IMR-90 (cell line): ENCODE measurements at regions not wholly inside any gene's neighbourhood (a gene's known extent, or its start where the extent isn't known, plus 50 kb on each side); places are given as distances from the start of the nearest gene placed in this dataset.

ENCODE experiments used
- BHLHE40 ChIP-seq: fragments of 150-350 bp; IDR thresholded peaks from 2 replicates; pipeline ENCODE4 v1.6.1; 2016; ENCODE audit warnings: mild to moderate bottlenecking, low read depth, low read length
- CHD1 ChIP-seq: IDR thresholded peaks from 2 replicates; pipeline ENCODE4 v1.6.1; 2012; ENCODE audit warnings: low read depth, low read length, improper control_type of control experiment
- CTCF ChIP-seq: conservative IDR thresholded peaks from 2 replicates; pipeline ENCODE4 v1.5.1; 2012; ENCODE audit warnings: mild to moderate bottlenecking, low read depth, low read length, improper control_type of control experiment
- MAFK ChIP-seq: IDR thresholded peaks from 2 replicates; pipeline ENCODE4 v1.6.1; 2012; ENCODE audit warnings: low read depth, low read length, improper control_type of control experiment
- POLR2A ChIP-seq: IDR thresholded peaks from 2 replicates; pipeline ENCODE4 v1.6.1; 2012; ENCODE audit warnings: mild to moderate bottlenecking, low read depth, low read length

GRCh38 chr5:124892185-124892848 is 145.9 kb upstream of the ZNF608 start:
- TF ChIP-seq CTCF, result no peak
- TF ChIP-seq BHLHE40, result no peak
- TF ChIP-seq CHD1, result no peak
- TF ChIP-seq MAFK, result no peak
- no peak for TF ChIP-seq POLR2A
